Mesothelial cell of epicardium (in vitro differentiated cells): ENCODE measurements at regions not wholly inside any gene's neighbourhood (a gene's known extent, or its start where the extent isn't known, plus 50 kb on each side); places are given as distances from the start of the nearest gene placed in this dataset.

Experiments
- DNase-seq, 2 experiments: peaks; one replicate each; pipeline ENCODE4 v3.0.0; 2021; ENCODE audit warnings: low spot score in 2 of 2; ENCODE audit not compliant: unreplicated experiment in 2 of 2
- H3K27ac Mint-ChIP-seq: 2 replicates; pipeline ENCODE4 v1.8.0; 2021; ENCODE audit warnings: mixed read lengths
- H3K27me3 Mint-ChIP-seq: 2 replicates; pipeline ENCODE4 v1.8.0; 2021; ENCODE audit warnings: low read depth, mixed read lengths
- H3K36me3 Mint-ChIP-seq: 2 replicates; pipeline ENCODE4 v1.8.0; 2021; ENCODE audit warnings: mixed read lengths
- H3K4me1 Mint-ChIP-seq: 2 replicates; pipeline ENCODE4 v1.8.0; 2021; ENCODE audit warnings: mixed read lengths
- H3K4me3 Mint-ChIP-seq: 2 replicates; pipeline ENCODE4 v1.8.0; 2021; ENCODE audit warnings: mild to moderate bottlenecking, moderate library complexity, mixed read lengths
- H3K9me3 Mint-ChIP-seq: 2 replicates; pipeline ENCODE4 v1.8.0; 2021; ENCODE audit warnings: mixed read lengths
- TF ChIP-seq, protein P1 (sequence below): fragments of 200-600 bp; sonication (generic); IDR thresholded peaks from one replicate; pipeline ENCODE4 v1.5.0; 2021; ENCODE audit warnings: antibody characterized with exemption; ENCODE audit not compliant: unreplicated experiment

DNA sequence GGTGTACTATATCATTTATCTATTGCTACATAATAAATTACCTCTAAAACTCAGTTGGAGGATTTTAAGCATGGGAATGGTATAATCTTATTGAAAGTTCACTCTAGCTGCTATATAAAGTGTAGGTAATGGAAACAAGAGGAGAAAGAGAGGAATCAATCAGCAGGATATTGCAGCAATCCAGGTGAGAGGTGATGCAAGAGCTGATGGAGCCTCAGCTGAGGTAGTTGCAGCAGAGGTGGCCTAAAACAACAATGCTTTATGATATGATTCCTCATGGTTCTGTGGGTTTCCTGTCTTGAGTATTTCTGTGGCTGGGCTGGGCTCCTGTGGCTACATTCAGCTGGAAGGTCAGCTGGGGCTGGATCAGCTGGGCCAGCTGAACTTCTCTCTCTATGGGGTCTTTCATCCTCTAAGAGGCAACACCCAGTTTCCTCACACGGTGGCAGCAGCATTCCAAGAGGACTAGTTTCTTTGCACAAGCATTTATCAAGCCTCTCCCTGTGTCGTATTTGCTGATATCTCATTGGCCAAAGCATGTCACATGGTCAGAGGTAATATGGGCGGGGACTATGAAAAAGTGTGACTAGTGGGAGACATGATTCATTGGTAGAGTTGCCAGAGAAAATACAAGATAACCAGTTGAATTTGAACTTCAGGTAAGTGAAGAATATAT lies 135.4 kb upstream of the LARGE1 start:
- TF ChIP-seq, protein P1, sequence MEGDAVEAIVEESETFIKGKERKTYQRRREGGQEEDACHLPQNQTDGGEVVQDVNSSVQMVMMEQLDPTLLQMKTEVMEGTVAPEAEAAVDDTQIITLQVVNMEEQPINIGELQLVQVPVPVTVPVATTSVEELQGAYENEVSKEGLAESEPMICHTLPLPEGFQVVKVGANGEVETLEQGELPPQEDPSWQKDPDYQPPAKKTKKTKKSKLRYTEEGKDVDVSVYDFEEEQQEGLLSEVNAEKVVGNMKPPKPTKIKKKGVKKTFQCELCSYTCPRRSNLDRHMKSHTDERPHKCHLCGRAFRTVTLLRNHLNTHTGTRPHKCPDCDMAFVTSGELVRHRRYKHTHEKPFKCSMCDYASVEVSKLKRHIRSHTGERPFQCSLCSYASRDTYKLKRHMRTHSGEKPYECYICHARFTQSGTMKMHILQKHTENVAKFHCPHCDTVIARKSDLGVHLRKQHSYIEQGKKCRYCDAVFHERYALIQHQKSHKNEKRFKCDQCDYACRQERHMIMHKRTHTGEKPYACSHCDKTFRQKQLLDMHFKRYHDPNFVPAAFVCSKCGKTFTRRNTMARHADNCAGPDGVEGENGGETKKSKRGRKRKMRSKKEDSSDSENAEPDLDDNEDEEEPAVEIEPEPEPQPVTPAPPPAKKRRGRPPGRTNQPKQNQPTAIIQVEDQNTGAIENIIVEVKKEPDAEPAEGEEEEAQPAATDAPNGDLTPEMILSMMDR: no peak
- Mint-ChIP-seq H3K4me3 (no peak overlapping the region), H3K9me3 (peaks cover 15% of the 10 kb centered on the region), H3K4me1 (no peaks in the 10 kb centered on the region), H3K36me3 (no peaks in the 10 kb centered on the region), H3K27ac (no peak overlapping the region), H3K27me3 (peaks cover 23% of the 10 kb centered on the region)
- DNase-seq: no peak

DNA sequence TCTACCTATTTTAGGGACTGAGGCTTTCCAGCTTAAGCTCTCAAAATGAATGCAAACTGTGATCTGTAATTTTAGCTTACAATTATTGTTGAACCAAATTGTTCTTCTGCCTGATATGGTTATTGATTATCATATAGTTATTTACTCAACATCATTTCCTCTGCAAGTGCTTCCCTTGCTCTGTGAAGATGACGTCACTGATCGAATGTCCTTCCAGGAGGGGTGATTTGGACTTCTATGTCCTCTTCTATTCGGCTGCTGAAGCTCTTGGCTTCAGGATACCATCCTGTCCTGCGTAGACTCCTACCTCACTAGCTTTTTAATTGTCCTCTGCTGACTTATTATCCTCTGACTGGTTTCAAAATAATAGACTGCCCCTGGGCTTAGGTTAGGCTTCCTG lies 137.4 kb upstream of the LARGE1 start:
- Mint-ChIP-seq H3K4me1 (no peaks in the 10 kb centered on the region), H3K4me3 (no peak overlapping the region), H3K9me3 (peaks cover 15% of the 10 kb centered on the region), H3K36me3 (no peaks in the 10 kb centered on the region), H3K27me3 (peaks cover 9% of the 10 kb centered on the region), H3K27ac (no peak overlapping the region)
- TF ChIP-seq, protein P1: no peak
- no peak for DNase-seq

DNA sequence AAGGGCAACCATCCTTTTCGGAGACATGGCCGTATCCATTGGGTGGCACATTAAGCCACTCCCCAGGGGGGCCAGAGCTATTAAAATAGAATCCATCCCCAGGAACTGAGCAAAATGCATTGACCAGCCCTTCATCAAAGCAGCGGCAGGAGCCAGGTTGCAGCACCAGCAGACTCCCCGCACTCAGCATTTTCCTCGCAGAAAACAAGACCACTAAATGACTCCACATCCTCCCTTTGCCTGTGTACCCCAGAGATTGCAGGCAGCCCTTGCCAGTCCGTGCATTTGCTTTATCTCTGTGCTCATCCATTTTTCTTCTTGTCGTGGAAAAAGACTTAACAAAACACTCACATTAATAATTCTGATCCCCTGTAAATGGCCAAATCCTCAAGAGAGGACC lies 144.4 kb upstream of the LARGE1 start:
- Mint-ChIP-seq H3K4me1 (peaks cover 3% of the 10 kb centered on the region), H3K36me3 (no peaks in the 10 kb centered on the region), H3K9me3 (peaks cover under 1% of the 10 kb centered on the region), H3K27me3 (peaks cover 15% of the 10 kb centered on the region), H3K27ac (no peak overlapping the region), H3K4me3 (no peak overlapping the region)
- DNase-seq: no peak
- TF ChIP-seq, protein P1: no peak

DNA sequence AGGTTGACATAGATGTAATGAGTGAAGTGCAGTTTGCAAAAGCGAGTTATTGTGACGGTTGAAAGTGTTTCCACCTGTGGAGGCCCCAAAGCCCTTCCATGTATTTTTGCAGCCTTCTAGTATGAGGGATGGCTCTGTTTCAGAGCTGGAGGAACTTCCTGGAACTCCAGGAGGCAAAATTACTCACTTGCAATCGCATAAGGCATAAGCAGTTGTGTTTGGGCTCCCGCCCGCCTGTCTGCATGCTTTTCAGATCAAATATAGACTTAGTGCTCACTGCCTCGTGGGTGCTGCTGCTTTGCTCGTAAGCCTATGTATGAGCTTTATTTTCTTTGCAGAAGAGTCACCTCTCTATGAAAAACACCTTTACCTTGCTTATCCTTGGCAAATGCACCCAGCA lies 146.8 kb upstream of the LARGE1 start:
- no peak overlapping the region for H3K27ac Mint-ChIP-seq
- no peaks in the 10 kb centered on the region for H3K9me3 Mint-ChIP-seq
- H3K4me1 Mint-ChIP-seq: peaks cover 3% of the 10 kb centered on the region
- H3K27me3 Mint-ChIP-seq: peaks cover 35% of the 10 kb centered on the region
- H3K4me3 Mint-ChIP-seq: no peak overlapping the region
- H3K36me3 Mint-ChIP-seq: no peaks in the 10 kb centered on the region
- TF ChIP-seq, protein P1: no peak
- no peak for DNase-seq

DNA sequence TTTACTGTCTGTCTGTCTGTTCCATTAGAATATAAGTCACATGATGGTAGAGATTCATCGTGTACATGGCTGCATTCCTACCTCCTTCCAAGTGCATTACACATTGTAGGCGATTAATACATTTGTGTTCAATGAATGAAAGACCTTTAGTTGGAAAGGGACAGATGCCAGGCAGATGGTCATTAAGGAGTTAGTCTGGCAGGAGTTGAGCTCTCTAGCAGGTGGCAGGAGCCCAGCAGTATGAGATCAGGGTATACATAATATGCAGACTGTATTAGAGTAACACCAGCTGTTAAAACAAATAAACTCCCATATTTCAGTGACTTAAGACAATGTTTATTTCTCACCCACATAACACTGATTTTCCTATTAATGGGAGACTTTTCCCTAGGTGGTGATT lies 147.7 kb upstream of the LARGE1 start:
- no peaks in the 10 kb centered on the region for H3K36me3 Mint-ChIP-seq
- DNase-seq: no peak
- H3K27me3 Mint-ChIP-seq: peaks cover 38% of the 10 kb centered on the region
- no peak overlapping the region for H3K27ac Mint-ChIP-seq
- TF ChIP-seq, protein P1: no peak
- no peak overlapping the region for H3K4me3 Mint-ChIP-seq
- no peaks in the 10 kb centered on the region for H3K9me3 Mint-ChIP-seq
- peaks cover 3% of the 10 kb centered on the region for H3K4me1 Mint-ChIP-seq

DNA sequence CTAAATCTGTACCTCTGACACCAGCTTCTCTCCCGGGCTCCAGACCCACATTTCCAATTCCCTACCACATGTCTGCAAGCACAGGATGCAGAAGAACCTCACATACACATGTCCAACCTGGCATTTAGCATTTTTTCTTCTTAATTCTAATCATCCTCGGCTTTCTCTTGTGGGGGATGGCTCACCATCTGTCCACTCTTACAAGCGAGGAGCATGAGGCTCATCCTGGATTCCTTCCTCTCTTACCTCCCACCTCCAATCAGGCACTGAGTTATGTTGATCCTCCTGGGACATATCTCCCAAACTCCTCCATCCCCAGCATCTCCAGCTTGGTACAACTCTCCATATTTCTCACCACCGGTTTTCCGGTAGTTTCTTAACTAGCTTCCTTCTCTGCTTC lies 149.8 kb upstream of the LARGE1 start:
- no peak for DNase-seq
- H3K4me1 Mint-ChIP-seq: no peaks in the 10 kb centered on the region
- H3K27me3 Mint-ChIP-seq: peaks cover 51% of the 10 kb centered on the region
- TF ChIP-seq, protein P1: no peak
- no peak overlapping the region for H3K4me3 Mint-ChIP-seq
- H3K36me3 Mint-ChIP-seq: no peaks in the 10 kb centered on the region
- no peak overlapping the region for H3K27ac Mint-ChIP-seq
- H3K9me3 Mint-ChIP-seq: no peaks in the 10 kb centered on the region
